K562 (cell line): ENCODE measurements at regions not wholly inside any gene's neighbourhood (a gene's known extent, or its start where the extent isn't known, plus 50 kb on each side); places are given as distances from the start of the nearest gene placed in this dataset.

Experiments
- POLR2A ChIP-seq: fragments of 450-650 bp; conservative IDR thresholded peaks from 2 replicates; pipeline ENCODE4 v1.6.1; 2016
- POLR2AphosphoS5 ChIP-seq: IDR thresholded peaks from 2 replicates; pipeline ENCODE4 v1.6.1; 2011; ENCODE audit warnings: mild to moderate bottlenecking, low read depth, low read length, moderate library complexity; ENCODE audit not compliant: control insufficient read depth, insufficient read depth

DNA sequence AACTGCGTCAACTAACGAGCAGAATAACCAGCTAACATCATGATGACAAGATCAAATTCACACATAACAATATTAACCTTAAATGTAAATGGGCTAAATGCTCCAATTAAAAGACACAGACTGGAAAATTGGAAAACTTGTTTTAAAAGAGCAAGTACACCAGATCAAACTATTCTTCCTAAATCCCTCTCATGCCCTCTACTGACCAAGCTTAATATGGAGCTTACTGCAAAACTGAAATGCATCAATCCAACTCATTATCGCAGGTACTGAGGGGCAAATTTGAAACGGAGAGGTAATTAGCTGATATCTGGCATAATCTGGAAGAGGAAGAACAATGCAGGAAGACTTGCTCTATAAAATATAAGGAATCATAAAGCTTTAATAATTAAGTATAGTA lies 1223.8 kb downstream of the NXPH1 start:
- no peak for TF ChIP-seq POLR2A
- TF ChIP-seq POLR2AphosphoS5: no peak
